IPS DF 19.7 (cell line): ENCODE measurements at regions not wholly inside any gene's neighbourhood (a gene's known extent, or its start where the extent isn't known, plus 50 kb on each side); places are given as distances from the start of the nearest gene placed in this dataset.
"Not testable (repeated sequence)": the region's sequence is repeated elsewhere in the genome, so short reads cannot be mapped to it uniquely, and the experiment has no call there.

Source experiments
- DNase-seq: peaks from one replicate; pipeline ENCODE4 v3.0.0-alpha.2; 2013; ENCODE audit warnings: low read depth, low spot score

DNA sequence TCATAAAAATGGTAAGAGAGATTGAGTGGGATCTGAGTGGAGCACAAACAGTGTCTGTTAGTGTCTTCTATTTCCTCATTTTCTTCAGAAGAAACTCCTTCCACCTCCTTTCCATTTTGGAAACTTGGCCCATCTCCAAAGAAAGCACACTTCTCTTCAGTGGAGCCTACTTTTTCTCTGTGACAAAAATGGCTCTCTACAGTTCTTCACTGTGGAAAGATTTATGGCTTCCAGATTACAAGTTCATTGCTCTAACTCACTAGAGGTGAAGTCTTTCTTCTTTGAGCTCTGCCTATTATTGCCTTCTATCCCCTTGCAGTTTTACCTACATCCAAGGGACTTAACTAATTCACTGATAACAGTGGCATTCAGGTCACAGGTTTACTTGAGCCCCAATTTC, 325.8 kb downstream of the ANTXR2 start:
- DNase-seq = no peak

DNA sequence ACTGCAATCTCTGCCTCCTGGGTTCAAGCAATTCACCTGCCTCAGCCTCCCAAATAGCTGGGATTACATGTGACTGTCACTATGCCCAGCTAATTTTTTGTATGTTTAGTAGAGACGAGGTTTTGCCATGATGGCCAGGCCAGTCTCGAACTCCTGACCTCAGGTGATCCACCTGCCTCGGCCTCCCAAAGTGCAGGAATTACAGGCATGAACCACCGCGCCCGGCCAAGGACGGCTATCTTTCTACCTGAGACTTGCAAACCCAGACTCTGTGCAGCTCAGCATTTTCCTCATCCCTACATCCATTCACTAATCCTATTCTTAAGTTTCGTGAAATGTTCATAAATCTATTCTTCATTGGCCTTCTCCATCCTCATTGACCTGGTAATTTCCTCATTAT, 330.0 kb downstream of the ANTXR2 start:
- no peak for DNase-seq

DNA sequence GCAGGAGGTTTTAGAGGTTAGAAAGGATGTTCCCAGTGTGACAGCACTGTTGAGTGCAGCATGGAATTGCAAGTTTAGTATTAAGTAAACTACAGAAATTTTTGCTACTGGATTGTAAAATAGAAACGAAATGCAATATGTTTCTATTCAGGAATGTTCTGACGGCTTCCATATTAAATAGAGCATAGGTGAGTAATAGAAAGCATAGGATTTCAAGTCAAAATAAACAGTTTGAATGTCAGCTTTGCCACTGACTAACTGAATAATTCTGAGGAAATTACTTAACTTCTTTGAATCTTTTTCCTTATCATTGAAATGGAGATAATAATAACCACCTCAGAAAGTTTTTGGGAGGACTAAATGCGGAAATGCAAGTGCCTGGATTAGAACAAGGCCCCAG, 331.9 kb upstream of the GK2 start:
- no peak for DNase-seq

DNA sequence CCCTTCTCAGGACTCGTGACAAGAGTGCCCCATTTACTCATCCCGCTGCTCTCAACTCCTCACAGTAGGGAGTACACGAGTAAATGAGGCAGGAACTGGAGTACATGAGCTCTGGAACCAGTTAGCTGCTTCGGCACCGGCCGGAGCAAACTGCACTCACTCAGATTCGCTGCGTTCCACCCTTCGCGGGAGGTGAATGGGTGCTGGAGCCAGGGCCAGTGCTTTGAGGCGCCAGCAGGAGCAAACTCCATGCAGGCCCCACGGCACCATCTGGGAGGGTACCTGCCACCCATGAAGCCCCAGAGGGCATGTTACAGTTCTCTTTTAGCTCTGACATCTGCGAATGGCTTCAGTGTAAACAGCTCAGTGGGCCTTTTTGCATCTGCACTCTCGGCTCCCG, 315.5 kb upstream of the GK2 start:
- peak; percentile 9 for DNase-seq

DNA sequence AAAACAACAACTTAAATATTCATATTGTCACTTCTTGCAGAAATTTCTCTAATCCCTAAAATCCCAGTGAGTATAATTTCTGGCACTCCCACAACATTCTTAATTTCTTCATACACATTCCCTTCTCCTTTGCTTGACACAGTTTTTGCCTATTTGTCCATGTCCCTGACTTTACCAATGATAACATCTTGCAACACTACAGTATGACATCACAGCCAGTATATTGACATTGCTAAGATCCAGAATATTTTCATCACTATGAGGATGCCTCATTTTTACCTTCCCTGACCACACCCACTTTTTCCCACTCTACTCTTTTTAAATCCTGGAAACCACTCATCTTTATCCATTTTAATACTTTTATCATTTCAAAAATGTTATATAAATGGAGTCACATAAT, 292.3 kb upstream of the GK2 start:
- no peak for DNase-seq

DNA sequence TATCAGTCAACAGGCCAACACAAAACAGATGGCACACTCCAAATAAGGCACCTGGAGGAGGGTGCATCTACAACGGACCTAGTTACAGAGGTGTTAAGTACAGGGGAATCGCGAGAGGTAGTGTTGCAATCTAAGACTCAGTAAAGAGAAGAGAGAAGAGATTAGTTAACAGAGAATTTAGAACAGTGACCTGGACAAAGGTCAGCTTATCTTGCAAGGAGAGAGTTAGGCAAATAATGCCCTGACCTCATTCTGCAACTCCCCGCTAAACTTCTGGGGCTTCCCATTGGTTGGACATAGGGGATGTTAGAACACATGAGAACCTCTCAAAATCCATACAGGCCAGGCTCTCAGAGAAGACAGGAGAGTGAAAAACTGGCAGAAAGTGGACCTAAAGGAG, 289.4 kb upstream of the GK2 start:
- no peak for DNase-seq

DNA sequence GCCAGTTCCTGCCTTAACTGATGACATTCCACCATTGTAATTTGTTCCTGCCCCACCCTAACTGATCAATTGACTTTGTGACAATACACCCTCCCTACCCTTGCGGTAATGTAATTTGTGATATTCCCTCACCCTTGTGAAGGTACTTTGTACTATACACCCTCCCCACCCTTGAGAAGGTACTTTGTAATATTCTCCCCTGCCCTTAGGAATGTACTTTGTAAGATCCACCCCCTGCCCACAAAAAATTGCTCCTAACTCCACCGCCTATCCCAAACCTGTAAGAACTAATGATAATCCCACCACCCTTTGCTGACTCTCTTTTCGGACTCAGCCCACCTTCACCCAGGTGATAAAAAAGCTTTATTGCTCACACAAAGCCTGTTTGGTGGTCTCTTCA, 288.5 kb upstream of the GK2 start:
- not testable (repeated sequence) for DNase-seq

DNA sequence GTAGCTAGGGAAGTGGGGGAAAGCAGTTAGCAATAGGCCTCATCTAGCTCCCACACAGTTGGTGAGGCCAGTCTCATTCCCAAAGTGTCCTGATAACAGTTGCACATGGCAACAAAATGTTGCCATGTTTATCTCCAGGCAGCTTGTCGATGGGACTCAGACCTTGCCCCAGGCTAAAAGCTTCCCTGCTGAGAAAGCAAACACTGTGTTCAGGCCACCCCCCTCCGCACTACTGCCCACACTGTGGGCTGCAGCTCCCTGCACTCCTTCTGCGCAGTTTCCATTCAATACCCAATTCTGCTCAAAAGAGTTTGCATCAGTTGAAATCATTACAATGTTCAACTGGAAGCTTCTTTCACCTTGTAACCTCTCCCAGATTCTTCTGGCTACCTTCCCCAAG, 287.8 kb upstream of the GK2 start:
- no peak for DNase-seq

DNA sequence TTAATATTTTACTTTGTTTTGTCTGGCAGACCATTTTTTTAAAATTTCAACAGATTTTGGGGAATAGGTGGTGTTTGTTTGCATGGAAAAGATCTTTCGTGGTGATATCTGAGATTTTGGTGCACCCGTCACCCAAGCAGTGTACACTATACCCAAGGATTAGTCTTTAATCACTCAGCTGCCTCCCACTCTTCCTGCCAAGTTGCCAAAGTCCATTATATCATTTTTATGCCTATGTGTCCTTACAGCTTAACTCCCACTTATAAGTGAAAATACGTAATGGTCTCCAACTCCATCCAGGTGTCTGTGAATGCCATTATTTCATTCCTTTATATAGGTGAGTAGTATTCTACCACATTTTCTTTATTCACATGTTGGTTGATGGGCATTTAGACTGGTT, 281.7 kb upstream of the GK2 start:
- DNase-seq = no peak

DNA sequence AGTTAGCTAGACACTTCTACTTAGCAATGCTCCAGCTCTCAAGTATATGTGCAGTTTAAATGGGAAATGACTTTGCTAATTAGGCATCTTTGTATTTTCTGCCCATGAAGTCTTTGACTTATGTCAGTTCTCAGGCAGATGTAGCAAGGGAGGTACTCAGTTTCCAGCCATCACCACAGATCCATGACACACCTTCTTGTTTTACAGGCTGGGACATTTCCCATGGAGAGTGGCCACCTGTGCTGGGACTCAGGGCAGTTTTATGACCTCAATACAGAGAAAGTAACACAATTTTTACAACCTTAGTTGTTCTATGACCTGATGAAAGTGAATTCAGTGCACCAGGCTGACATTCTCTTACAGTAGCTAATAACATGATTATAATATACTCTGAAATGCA, 280.7 kb upstream of the GK2 start:
- no peak for DNase-seq

DNA sequence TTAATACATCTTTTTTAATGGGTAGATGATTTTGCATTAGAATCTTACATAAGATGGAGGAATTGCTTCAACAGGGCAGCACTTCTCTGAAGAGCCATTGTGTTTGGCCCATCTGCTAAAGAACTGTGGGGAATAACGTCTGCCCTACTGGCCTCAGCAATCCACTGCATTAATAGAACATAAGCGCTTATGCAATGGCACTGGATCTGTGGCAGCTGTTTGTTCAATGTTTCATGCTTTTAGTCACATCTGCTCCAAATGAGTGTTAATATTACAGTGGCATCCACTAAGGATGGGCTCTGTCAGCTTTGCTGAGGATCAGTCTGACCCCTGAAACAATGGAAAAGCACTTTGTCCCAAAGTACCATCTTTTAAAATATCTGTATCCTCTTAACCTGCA, 279.0 kb upstream of the GK2 start:
- DNase-seq = no peak

DNA sequence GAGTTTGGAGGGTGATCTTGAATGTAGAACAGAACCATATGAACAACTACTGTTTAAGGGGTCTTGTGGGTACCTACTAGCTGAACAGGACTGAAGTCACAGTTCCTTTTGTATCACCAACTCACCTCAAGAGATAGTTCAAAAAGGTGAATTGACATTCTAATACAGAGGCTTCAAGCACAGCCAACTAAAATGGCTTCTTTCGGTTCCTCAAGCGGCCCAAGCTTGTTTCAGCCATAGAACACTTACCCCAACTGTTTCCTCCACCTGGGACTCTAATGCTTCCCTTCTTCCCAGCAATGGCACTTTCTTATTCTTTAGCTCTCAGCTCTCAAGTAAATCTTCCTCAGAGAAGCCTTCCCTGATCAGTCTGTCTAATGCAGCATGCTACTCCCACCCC, 277.5 kb upstream of the GK2 start:
- no peak for DNase-seq

DNA sequence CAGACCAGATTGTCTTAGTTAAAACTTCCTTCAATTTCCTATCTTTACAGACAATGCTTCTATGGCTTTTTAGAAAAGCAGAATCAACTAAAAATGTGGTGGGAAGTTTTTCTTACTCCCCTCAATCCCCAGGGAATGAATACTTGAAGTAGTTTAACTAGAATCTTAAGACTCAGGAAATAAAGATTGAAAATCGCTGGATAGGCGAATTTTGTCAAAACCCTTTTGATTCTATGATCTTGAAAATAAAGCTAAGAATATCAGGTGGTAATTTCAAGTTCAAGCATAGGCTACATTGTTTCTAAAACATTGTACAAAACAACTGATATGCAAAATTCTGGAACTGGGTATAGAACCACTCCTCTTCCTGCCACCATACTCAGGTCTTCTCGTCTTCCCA, 276.5 kb upstream of the GK2 start:
- no peak for DNase-seq

DNA sequence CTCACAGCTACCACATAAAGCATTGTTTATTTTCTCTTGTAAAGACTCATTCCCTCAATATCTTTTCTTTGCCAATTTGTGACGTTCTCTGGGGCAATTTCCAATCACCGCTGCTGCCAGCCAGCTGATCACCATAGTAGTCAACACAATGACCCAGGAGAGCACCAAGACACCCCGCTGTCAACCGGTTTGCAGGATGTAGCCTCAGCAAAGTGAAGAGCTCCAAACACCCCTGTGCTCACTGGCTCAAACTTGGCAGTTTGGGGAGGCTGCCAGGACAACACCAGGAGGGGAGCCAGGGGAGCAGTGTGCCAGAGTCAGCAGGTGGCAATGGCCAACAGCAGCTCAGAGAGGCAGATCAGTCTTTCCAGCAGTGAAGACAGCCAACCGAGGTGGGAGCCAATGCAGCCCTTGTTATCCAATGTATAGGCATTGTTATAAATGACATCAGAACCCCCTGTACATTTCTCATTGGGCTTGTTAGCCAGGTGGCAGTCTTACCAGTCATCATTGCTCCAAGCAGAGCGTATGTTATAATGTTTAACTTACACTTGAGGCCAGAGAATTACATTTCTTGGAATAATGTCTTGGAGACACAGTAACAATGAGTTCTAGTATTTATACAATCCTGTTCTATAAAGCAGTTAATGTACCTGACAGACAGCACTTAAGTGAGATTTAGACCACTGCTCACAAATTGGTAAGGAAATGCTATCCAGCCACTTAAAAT, 274.9 kb upstream of the GK2 start:
- no peak for DNase-seq

DNA sequence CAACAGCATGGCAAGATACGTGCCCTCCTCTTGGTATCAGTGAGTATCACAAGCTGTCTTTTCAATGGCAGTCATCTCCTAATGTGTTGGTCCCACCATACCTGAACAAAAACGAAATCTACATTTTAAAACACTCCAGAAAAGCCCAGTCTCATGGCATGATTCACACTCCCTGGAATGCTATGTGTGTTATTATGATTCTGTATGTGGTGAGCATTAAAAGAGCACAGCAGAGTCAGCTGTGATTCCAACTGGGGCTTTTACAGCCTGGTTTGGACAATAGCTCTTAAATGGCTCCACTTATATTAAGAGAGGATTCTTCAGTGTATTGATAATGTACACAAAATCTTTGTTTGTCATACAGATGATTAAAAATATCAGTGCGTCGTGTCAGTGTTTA, 274.1 kb upstream of the GK2 start:
- no peak for DNase-seq

DNA sequence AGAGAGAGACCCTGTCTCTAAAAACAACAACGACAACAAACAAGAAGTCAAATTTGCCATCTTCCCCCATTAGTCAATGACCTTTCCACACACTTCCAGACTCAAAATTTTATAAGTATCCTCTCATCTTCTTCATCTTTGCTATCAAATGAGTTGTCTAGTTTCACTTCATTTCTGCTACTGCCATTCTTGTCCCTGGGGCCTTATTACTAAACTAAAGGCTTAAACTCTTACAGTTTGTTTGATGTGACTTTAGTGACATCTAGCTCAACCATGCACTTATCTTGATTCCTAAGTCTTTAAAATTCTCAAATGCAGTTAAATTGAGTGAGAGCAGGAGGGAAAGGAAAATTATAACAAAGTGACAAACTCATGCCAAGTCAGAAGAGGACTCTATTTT, 271.8 kb upstream of the GK2 start:
- DNase-seq = no peak

DNA sequence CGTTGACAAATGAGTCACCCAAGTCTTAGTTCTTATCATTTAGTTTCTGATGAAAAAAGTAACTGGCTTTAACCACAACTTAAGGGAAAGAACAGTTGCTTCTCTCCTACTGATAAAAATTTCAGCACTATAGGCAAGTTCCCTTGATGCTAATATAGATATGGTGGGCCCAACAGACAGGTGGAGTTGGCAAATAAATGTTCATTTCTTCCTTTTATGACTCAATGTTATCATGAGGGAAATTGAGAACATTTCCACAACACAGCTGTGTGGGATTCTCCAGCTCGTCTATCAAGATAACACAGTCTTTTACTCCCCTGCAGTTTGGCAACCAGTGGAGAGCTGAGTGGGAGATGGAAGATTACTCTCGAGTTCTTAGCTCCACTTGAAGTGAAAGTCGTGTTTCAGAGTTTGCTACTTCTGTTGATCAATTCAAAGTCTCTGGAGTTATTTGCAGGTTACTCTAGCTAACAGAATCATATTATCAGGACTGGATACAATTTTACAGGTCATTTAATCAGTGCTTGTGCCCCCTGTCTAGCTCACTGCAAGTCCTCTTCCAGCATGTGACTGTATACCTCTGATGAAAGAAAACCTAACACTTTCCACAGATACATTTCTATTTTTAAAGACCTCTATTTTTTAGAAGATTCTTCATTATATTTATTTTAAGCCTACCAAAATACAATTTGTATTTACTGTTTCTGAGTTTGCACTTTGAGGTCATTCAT, 270.6 kb upstream of the GK2 start:
- no peak for DNase-seq

DNA sequence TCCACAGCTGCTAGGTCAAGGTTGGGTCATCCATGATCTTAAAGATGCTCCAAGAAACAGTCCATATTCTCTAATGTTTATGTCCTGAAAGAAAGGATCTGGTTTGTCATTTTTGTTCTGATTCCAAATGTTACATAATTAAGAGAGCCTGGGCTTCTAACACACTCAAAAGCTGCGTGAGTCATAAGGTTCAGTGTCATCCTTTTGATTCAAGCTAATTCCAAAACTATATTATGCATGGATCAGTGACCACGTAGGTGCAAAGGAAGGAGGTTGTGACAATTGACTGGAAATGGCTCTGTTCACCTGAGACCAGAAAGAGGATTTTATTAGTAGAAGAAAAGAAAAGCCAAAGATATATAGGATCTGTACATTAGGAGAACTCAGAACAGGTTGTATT, 268.7 kb upstream of the GK2 start:
- DNase-seq = no peak

DNA sequence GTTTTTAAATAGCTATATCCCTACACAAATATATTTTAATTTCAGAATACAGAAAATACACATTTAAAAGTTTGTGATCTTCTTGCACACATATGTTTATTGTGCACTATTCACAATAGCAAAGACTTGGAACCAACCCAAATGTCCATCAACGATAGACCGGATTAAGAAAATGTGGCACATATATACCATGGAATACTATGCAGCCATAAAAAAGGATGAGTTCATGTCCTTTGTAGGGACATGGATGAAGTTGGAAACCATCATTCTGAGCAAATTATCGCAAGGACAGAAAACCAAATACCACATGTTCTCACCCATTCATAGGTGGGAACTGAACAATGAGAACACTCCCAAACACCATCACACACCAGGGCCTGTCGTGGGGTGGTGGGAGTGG, 266.9 kb upstream of the GK2 start:
- not testable (repeated sequence) for DNase-seq

DNA sequence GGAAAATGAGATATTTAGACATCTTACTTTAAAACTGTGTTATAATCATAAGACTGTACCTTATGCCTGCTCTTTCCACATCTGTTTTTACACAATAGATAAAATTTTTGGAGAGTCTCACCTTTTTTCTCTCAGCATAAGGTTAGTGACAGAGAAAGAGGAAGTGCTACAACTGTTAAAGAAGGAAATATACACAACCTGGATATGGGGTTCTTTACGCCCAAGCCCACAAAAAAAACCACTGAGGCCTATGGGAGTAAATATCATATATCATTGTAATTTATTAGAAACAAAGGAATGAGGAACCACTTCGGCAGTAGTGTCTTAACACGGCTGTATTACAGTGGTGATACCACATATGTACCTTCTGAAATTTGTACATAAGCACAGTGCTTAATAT, 265.9 kb upstream of the GK2 start:
- no peak for DNase-seq

DNA sequence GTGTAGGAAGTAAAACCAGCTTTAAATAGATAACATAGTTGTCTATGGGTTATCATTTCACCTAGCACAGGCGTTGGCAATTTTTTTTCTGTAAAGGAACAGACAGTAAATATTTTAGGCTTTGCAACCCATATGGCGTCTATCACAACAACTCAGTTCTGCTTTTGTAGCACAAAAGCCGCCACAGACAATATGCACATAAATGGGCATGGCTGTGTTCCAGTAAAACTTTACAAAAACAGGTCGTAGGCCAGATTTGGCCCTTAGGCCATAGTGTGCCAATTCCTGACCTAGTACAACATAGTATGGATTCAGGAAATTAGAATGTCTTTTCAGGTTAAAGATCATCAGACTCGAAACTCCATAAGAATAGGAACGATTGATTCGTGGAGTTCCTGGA, 265.3 kb upstream of the GK2 start:
- no peak for DNase-seq

DNA sequence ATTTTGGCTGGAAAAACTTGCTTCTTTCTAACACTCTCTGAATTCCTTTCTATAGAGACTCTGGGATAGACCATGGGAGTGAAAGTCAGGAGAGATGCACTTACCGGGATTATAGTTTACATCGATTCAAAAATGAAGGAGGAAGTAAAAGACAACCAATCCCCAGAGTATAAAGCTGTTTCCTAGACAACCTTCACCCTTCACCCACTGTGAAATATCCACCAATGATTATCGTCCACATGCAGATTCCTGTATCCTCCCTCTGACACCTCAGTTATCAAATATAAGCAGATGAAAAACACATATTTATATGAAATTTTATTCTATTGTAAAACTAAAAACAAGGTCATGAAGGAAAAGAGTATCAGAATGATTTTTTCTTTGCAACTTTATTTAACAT, 258.8 kb upstream of the GK2 start:
- no peak for DNase-seq

DNA sequence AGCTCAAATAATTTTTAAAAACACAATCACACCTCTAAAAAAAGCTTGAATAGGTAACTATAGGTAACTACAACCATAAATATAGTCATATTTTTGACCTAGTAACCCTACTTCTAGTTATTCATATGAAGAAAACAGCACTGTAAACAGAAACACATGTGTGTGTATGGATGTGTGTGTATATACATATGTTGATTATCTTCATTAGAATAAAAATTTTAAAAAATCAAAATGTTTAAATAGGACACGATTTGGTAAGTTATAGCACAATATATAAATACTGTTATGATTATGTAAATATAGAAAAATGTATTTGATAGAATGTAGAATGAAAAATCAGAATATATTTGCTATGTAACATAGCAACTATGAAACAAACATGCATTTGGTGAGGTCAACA, 258.1 kb upstream of the GK2 start:
- no peak for DNase-seq

DNA sequence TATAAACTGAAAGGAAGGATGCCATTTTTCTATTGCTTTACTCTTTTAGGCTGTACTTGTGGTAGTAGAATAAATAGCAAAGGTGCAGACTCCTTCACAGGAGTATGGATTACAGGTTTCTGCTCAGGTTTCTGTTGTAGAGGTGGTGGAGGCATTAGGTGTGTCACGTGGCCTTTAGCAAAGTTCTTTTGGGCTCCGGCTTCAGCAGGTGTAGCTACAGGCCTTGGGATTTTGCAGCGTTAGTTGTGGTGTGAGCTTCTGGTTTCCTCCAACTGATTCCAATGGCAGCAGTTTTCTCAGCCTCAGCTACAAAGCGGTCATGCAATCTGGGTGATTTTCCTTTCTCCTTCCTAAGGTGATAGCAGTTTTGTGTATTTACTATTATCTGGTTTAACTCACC, 255.8 kb upstream of the GK2 start:
- no peak for DNase-seq
